PC-9 (cell line): ENCODE measurements at regions not wholly inside any gene's neighbourhood (a gene's known extent, or its start where the extent isn't known, plus 50 kb on each side); places are given as distances from the start of the nearest gene placed in this dataset.
"Not testable (repeated sequence)": the region's sequence is repeated elsewhere in the genome, so short reads cannot be mapped to it uniquely, and the experiment has no call there.

Experiments used
- BruUV-seq: library from RNA; stranded (reverse); fragments of 400-500 nt; replicated peaks from 2 replicates; lab custom pipeline; 2021; lab: Mats Ljungman, UMichigan
- CTCF ChIA-PET: fragments of 300-600 bp; sonication (Branson Sonifier 250); formaldehyde crosslinking; loops from one replicate; lab custom pipeline; 2022; ENCODE audit warnings: antibody characterized with exemption; lab: Charles Lee
- POLR2A ChIA-PET: fragments of 300-600 bp; sonication (Branson Sonifier 250); formaldehyde crosslinking; loops from one replicate; lab custom pipeline; 2022; ENCODE audit warnings: antibody characterized with exemption; ENCODE audit not compliant: unreplicated experiment; lab: Charles Lee
- DNase-seq, 2 experiments: peaks; one replicate each; pipeline versions ENCODE4 v3.0.0 to v3.0.0-alpha.2; 2015 to 2022; ENCODE audit warnings: mixed read lengths in 1 of 2
- H2AFZ ChIP-seq: fragments of 200-600 bp; sonication (generic); 2 replicates; pipeline ENCODE4 v1.8.1; 2017; ENCODE audit warnings: antibody characterized with exemption
- H3F3A ChIP-seq: fragments of 200-600 bp; sonication (generic); 2 replicates; pipeline ENCODE4 v1.8.1; 2017; ENCODE audit warnings: antibody characterized with exemption, mild to moderate bottlenecking, low read depth; ENCODE audit not compliant: insufficient read depth
- H3K27ac ChIP-seq: fragments of 200-600 bp; sonication (generic); 2 replicates; pipeline ENCODE4 v1.6.1; 2016; ENCODE audit warnings: mixed run types
- H3K27me3 ChIP-seq: fragments of 200-600 bp; sonication (generic); 2 replicates; pipeline ENCODE4 v1.6.1; 2016; ENCODE audit warnings: low read depth, mixed run types; ENCODE audit not compliant: insufficient read depth
- H3K36me3 ChIP-seq: fragments of 200-600 bp; sonication (generic); 2 replicates; pipeline ENCODE4 v1.6.1; 2016; ENCODE audit warnings: low read depth, mixed run types
- H3K4me1 ChIP-seq: fragments of 200-600 bp; sonication (generic); replicated peaks from 2 replicates; pipeline ENCODE4 v1.6.1; 2016; ENCODE audit warnings: mixed run types; ENCODE audit not compliant: insufficient read depth
- H3K4me2 ChIP-seq: fragments of 200-600 bp; sonication (generic); 2 replicates; pipeline ENCODE4 v1.6.1; 2017; ENCODE audit warnings: mixed run types
- H3K4me3 ChIP-seq: fragments of 200-600 bp; sonication (generic); 2 replicates; pipeline ENCODE4 v1.6.1; 2016; ENCODE audit warnings: mixed run types
- H3K79me2 ChIP-seq: fragments of 200-600 bp; sonication (generic); 2 replicates; pipeline ENCODE4 v1.6.1; 2017; ENCODE audit warnings: low read depth, mixed run types
- H3K9me2 ChIP-seq: fragments of 200-600 bp; sonication (generic); 2 replicates; pipeline ENCODE4 v1.8.1; 2017; ENCODE audit warnings: mild to moderate bottlenecking; ENCODE audit not compliant: insufficient read depth
- H3K9me3 ChIP-seq: fragments of 200-600 bp; sonication (generic); 2 replicates; pipeline ENCODE4 v1.8.1; 2016; ENCODE audit warnings: low read depth; ENCODE audit not compliant: insufficient read depth
- H4K20me1 ChIP-seq: fragments of 200-600 bp; sonication (generic); 2 replicates; pipeline ENCODE4 v1.8.1; 2017; ENCODE audit not compliant: insufficient read depth
- CTCF ChIP-seq: fragments of 200-600 bp; sonication (generic); conservative IDR thresholded peaks from 2 replicates; pipeline ENCODE4 v1.6.1; 2017; ENCODE audit warnings: mixed run types, antibody characterized with exemption, mild to moderate bottlenecking, moderate library complexity
- EZH2 ChIP-seq: fragments of 200-600 bp; sonication (generic); IDR thresholded peaks from 2 replicates; pipeline ENCODE4 v1.8.0; 2017; ENCODE audit warnings: antibody characterized with exemption, low read depth
- intact Hi-C: fragments of 100-400 bp; cut with micrococcal nuclease; formaldehyde crosslinking; loops from one replicate; pipeline ENCODE4 v1.10.0; 2022; ENCODE audit not compliant: unreplicated experiment

DNA sequence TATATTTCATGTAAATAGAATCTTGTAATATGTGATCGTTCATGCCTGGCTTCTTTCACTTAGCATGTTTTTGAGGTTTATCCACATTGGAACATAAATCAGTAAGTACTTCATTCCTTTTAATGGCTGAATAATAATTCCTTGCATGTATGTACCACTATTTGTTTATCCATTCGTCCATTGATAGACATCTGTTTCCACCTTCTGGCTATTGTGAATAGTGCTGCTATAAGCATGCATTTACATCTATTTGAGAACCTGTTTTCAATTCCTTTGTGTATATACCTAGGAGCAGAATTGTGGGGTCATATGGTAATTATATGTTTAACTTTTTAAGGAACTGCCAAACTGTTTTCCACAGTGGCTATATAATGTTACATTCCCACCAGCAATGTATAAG, 356.7 kb upstream of the DIPK2B start:
- POLR2A ChIA-PET = no interaction called here
- no peaks in the 10 kb centered on the region for H3K36me3 ChIP-seq
- no peaks in the 10 kb centered on the region for H3F3A ChIP-seq
- CTCF ChIA-PET = no interaction called here
- H4K20me1 ChIP-seq = no peaks in the 10 kb centered on the region
- H3K4me1 ChIP-seq = no peaks in the 10 kb centered on the region
- H3K9me2 ChIP-seq = no peaks in the 10 kb centered on the region
- no peak overlapping the region for H3K4me3 ChIP-seq
- no peak overlapping the region for H2AFZ ChIP-seq
- DNase-seq = no peak
- no peaks in the 10 kb centered on the region for H3K9me3 ChIP-seq
- H3K27me3 ChIP-seq = no peaks in the 10 kb centered on the region
- BruUV-seq = no TSS peak
- H3K79me2 ChIP-seq = no peaks in the 10 kb centered on the region
- no peak overlapping the region for H3K27ac ChIP-seq
- H3K4me2 ChIP-seq = no peak overlapping the region
- intact Hi-C loops = no loop called here
- TF ChIP-seq CTCF (no peak), EZH2 (no peak)

- TF ChIP-seq CTCF (no peak), EZH2 (no peak)
- Histone ChIP-seq H3K4me3 (no peak overlapping the region), H3K9me2 (no peaks in the 10 kb centered on the region), H3K4me1 (no peaks in the 10 kb centered on the region), H2AFZ (no peak overlapping the region), H4K20me1 (no peaks in the 10 kb centered on the region), H3F3A (no peaks in the 10 kb centered on the region), H3K9me3 (no peaks in the 10 kb centered on the region), H3K27me3 (no peaks in the 10 kb centered on the region), H3K36me3 (no peaks in the 10 kb centered on the region), H3K27ac (no peak overlapping the region), H3K4me2 (no peak overlapping the region), H3K79me2 (no peaks in the 10 kb centered on the region)
- no TSS peak for BruUV-seq
- CTCF ChIA-PET = no interaction called here
- intact Hi-C loops = no loop called here
- DNase-seq = no peak
- POLR2A ChIA-PET = no interaction called here
These were observed 354.1 kb upstream of the DIPK2B start for GRCh38 chrX:45554736-45555135.

DNA sequence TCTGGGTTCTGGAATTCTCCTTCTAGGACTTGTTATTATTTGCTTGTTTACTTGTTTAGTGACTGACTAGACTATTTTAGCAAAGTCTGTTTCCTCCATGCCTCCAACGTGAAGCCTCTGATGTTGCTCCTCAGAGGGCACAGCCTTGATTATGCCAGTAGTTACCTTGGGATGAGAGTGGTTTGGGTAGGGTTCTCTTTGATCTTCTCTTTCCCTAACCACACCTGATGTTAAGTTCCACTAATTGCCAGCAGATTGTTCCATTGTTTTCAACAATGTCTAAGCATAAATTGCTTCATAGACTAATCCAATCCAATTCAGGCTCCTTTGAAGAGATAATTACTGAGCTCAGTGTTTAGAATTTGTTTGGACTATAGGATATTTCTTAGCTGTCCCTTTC, 352.7 kb upstream of the DIPK2B start:
- intact Hi-C loops = no loop called here
- no TSS peak for BruUV-seq
- Histone ChIP-seq H3F3A (no peaks in the 10 kb centered on the region), H3K9me2 (no peaks in the 10 kb centered on the region), H3K36me3 (no peaks in the 10 kb centered on the region), H3K4me1 (no peaks in the 10 kb centered on the region), H3K27me3 (no peaks in the 10 kb centered on the region), H4K20me1 (no peaks in the 10 kb centered on the region), H3K9me3 (no peaks in the 10 kb centered on the region), H3K79me2 (no peaks in the 10 kb centered on the region), H3K4me2 (no peak overlapping the region), H2AFZ (no peak overlapping the region), H3K27ac (no peak overlapping the region), H3K4me3 (no peak overlapping the region)
- TF ChIP-seq EZH2 = no peak
- TF ChIP-seq CTCF = no peak
- DNase-seq = no peak
- POLR2A ChIA-PET = no interaction called here
- CTCF ChIA-PET = no interaction called here

- H3K4me3 ChIP-seq, H3K9me3 ChIP-seq, H3K4me2 ChIP-seq, BruUV-seq, intact Hi-C loops, DNase-seq, H3K4me1 ChIP-seq, H2AFZ ChIP-seq, CTCF ChIA-PET, H3K9me2 ChIP-seq, POLR2A ChIA-PET, H3K27me3 ChIP-seq, H4K20me1 ChIP-seq, H3K79me2 ChIP-seq, H3F3A ChIP-seq, H3K36me3 ChIP-seq, H3K27ac ChIP-seq: not testable (repeated sequence)
These were observed 346.0 kb upstream of the DIPK2B start for GRCh38 chrX:45546697-45547096.
